ENCODE measurements at regions not wholly inside any gene's neighbourhood (a gene's known extent, or its start where the extent isn't known, plus 50 kb on each side); places are given as distances from the start of the nearest gene placed in this dataset.

DNA sequence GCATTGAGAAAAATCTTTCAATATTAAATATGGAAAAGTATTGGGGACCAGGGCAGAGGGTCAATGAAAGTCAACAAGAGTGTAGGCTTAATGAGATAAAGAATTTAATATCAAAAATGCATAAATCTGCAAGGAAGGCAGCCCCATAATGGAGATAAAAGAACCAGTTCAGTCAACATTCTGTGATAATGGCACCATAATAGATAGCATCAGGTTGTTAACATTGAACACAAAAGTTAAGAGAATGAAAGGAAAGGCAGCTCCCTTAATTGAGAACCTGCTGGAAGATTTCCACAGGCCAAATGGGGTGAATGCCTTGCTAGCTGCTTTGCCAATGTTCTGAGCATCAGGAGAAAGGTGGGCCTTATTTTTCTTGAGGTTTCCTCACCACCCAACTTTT, 60.4 kb upstream of the TMEM33 start:
- ATAC-seq = no peak
- intact Hi-C loops (cut with micrococcal nuclease) = no loop called here
- peaks cover 71% of the 10 kb centered on the region for H3K27me3 ChIP-seq (ENCODE audit: control insufficient read depth, insufficient read depth, low read length)

DNA sequence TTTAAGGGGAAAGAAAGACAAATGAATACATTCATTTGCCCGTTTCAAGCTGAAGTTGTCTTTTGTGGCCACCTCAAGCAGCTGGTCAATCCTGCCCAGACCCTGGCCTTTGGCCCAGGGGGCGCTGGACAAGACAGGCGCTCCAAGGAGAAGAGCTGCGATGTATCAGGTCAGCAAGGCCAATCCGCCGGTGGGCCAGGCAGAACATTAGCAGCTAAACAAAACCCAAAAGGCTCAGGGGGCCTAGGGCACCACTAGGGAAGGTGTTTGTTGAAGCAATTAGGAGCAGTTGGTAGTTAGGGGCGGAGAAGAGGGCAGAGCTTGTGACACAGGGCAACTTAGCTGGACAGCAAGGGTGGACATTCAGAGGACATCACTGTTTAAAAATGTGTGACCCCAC, 60.8 kb upstream of the TMEM33 start:
- WGBS (ENCODE audit: insufficient coverage) = 44% methylated on average over 7 of the region's 7 CpGs

More for the DNA sequence above, 60.4 kb upstream of the TMEM33 start:
- Mint-ChIP-seq H3K27me3 (ENCODE audit: low read depth in 2 of 2) (peaks cover 74 to 95% of the 10 kb centered on the region in 2 donors), H3K27ac (no peak overlapping the region), H3K4me1 (no peaks in the 10 kb centered on the region), H3K4me3 (no peak overlapping the region), H3K36me3 (no peaks in the 10 kb centered on the region), H3K9me3 (no peaks in the 10 kb centered on the region)
- Histone ChIP-seq H3K4me1 (ENCODE audit: control insufficient read depth, insufficient read depth, low read length) (no peaks in the 10 kb centered on the region), H3K4me3 (ENCODE audit: low read length) (no peak overlapping the region), H3K36me3 (ENCODE audit: control insufficient read depth, insufficient read depth, low read length) (no peaks in the 10 kb centered on the region), H3K9me3 (ENCODE audit: control insufficient read depth, insufficient read depth, low read length) (no peaks in the 10 kb centered on the region), H3K27ac (ENCODE audit: low read length) (no peak overlapping the region)
- no peak for DNase-seq
- TF ChIP-seq, protein P1, sequence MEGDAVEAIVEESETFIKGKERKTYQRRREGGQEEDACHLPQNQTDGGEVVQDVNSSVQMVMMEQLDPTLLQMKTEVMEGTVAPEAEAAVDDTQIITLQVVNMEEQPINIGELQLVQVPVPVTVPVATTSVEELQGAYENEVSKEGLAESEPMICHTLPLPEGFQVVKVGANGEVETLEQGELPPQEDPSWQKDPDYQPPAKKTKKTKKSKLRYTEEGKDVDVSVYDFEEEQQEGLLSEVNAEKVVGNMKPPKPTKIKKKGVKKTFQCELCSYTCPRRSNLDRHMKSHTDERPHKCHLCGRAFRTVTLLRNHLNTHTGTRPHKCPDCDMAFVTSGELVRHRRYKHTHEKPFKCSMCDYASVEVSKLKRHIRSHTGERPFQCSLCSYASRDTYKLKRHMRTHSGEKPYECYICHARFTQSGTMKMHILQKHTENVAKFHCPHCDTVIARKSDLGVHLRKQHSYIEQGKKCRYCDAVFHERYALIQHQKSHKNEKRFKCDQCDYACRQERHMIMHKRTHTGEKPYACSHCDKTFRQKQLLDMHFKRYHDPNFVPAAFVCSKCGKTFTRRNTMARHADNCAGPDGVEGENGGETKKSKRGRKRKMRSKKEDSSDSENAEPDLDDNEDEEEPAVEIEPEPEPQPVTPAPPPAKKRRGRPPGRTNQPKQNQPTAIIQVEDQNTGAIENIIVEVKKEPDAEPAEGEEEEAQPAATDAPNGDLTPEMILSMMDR (IDR thresholded peaks at IDR 0.05) = no peak

DNA sequence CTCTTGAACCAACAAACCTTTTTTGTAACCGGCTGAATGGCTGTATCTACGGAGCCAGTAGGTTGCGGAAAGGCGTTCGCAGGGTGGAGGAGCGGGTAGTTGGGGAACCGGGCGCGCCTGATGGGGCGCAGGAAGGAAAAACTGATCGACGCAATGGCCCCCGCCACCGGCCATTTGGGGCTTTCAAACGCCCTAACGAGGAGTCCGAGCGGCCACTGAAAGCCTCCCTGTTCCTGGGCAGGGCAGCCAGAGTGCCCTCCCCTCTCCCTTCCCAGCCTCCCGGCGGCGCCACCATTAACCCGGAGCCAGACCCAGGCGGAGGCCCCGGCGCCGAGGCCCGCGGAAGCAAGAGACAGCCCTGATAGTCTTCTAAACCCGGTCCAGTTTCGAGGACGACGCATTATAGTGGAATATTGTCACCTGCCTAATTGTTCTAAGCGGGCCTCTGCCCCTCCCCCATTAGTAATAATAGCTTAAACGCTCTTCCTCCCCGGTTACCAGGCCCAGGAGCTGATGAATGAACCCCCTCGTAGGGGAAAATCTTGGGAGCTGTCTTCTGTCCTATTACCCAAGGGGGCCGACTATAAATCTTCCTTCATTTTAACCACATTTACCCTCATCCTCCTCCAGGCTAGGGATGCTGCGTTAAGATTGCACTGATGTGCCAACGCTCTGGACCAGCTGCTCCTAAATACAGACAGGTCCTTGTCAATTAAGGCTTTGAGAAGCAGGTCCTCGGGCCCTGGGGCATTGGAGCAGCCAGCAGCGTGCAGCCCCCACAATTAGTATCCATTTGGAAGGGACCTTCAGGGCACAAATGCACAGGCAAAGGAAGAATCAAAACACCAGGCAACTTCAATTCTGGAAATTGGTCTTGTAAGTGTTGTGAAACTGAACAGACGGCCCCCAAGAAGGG, 61.6 kb upstream of the TMEM33 start:
- H3K9me3 ChIP-seq (ENCODE audit: control insufficient read depth, insufficient read depth, low read length) = no peaks in the 10 kb centered on the region
- 8% methylated on average over 42 of the region's 42 CpGs for WGBS (ENCODE audit: insufficient coverage)
- Mint-ChIP-seq H3K9me3 (no peaks in the 10 kb centered on the region), H3K27ac (no peak overlapping the region), H3K4me3 (no peak overlapping the region), H3K27me3 (ENCODE audit: low read depth in 2 of 2) (peaks cover 73 to 97% of the 10 kb centered on the region in 2 donors), H3K36me3 (no peaks in the 10 kb centered on the region), H3K4me1 (no peaks in the 10 kb centered on the region)
- H3K36me3 ChIP-seq (ENCODE audit: control insufficient read depth, insufficient read depth, low read length) = no peaks in the 10 kb centered on the region
- no peak overlapping the region for H3K27ac ChIP-seq (ENCODE audit: low read length)
- intact Hi-C loops (cut with micrococcal nuclease) = no loop called here
- DNase-seq (no peak), ATAC-seq (no peak)
- H3K4me1 ChIP-seq (ENCODE audit: control insufficient read depth, insufficient read depth, low read length) = no peaks in the 10 kb centered on the region
- no peak overlapping the region for H3K4me3 ChIP-seq (ENCODE audit: low read length)
- H3K27me3 ChIP-seq (ENCODE audit: control insufficient read depth, insufficient read depth, low read length) = peaks cover 65% of the 10 kb centered on the region
- TF ChIP-seq, protein P1 (IDR thresholded peaks at IDR 0.05) = no peak

More for the DNA sequence above, 60.8 kb upstream of the TMEM33 start:
- DNase-seq (no peak), ATAC-seq (no peak)
- no peaks in the 10 kb centered on the region for H3K36me3 Mint-ChIP-seq
- TF ChIP-seq, protein P1 (IDR thresholded peaks at IDR 0.05) = no peak
- Histone ChIP-seq H3K4me3 (ENCODE audit: low read length) (no peak overlapping the region), H3K27ac (ENCODE audit: low read length) (no peak overlapping the region), H3K9me3 (ENCODE audit: control insufficient read depth, insufficient read depth, low read length) (no peaks in the 10 kb centered on the region), H3K27me3 (ENCODE audit: control insufficient read depth, insufficient read depth, low read length) (peaks cover 66% of the 10 kb centered on the region), H3K4me1 (ENCODE audit: control insufficient read depth, insufficient read depth, low read length) (no peaks in the 10 kb centered on the region), H3K36me3 (ENCODE audit: control insufficient read depth, insufficient read depth, low read length) (no peaks in the 10 kb centered on the region)
- no peak overlapping the region for H3K27ac Mint-ChIP-seq
- H3K9me3 Mint-ChIP-seq = no peaks in the 10 kb centered on the region
- H3K4me3 Mint-ChIP-seq = no peak overlapping the region
- intact Hi-C loops (cut with micrococcal nuclease) = no loop called here
- H3K27me3 Mint-ChIP-seq (ENCODE audit: low read depth in 2 of 2) = peaks cover 71 to 95% of the 10 kb centered on the region in 2 donors
- no peaks in the 10 kb centered on the region for H3K4me1 Mint-ChIP-seq
